CD14-positive monocyte (primary cell): ENCODE measurements at regions not wholly inside any gene's neighbourhood (a gene's known extent, or its start where the extent isn't known, plus 50 kb on each side); places are given as distances from the start of the nearest gene placed in this dataset.
A peak's percentile ranks its signal among the peaks of the same experiment; 100 is the strongest.

ENCODE experiments used
- DNase-seq, 3 donors: peaks; one replicate each; pipeline ENCODE4 v3.0.0-alpha.2; 2011 to 2022
- H2AFZ ChIP-seq: 2 replicates; pipeline ENCODE4 v1.6.0; 2012; ENCODE audit warnings: mild to moderate bottlenecking, low read depth, low read length, inconsistent platforms; ENCODE audit not compliant: insufficient read depth, poor library complexity, severe bottlenecking
- H3K27ac ChIP-seq, 2 donors: 1 replicate in 1 of 2; 2 replicates in 1 of 2; pipeline ENCODE4 v1.5.1; 2012 to 2013; ENCODE audit warnings: low read length in 2 of 2, control low read depth in 1 of 2, inconsistent platforms in 1 of 2, low read depth in 1 of 2, mild to moderate bottlenecking in 1 of 2
- H3K27me3 ChIP-seq, 2 donors: one replicate each; pipeline versions ENCODE4 v1.6.0 to v1.6.1; 2011 to 2013; ENCODE audit warnings: low read length in 2 of 2; ENCODE audit not compliant: control insufficient read depth in 2 of 2, insufficient read depth in 2 of 2
- H3K36me3 ChIP-seq, 2 donors: replicated peaks in 1 of 2; 1 replicate in 1 of 2; 2 replicates in 1 of 2; pipeline versions ENCODE4 v1.5.1 to v1.6.1; 2012 to 2013; ENCODE audit warnings: low read length in 2 of 2, control low read depth in 1 of 2, inconsistent platforms in 1 of 2, mild to moderate bottlenecking in 1 of 2; ENCODE audit not compliant: insufficient read depth in 2 of 2, control insufficient read depth in 1 of 2
- H3K4me1 ChIP-seq, 2 donors: 1 replicate in 1 of 2; 2 replicates in 1 of 2; pipeline versions ENCODE4 v1.5.1 to v1.6.1; 2012 to 2013; ENCODE audit warnings: low read length in 2 of 2, control low read depth in 1 of 2, inconsistent platforms in 1 of 2, mild to moderate bottlenecking in 1 of 2, moderate library complexity in 1 of 2; ENCODE audit not compliant: insufficient read depth in 2 of 2, control insufficient read depth in 1 of 2
- H3K4me2 ChIP-seq: replicated peaks from 2 replicates; pipeline ENCODE3; 2012; ENCODE audit warnings: low read length, moderate library complexity, mild to moderate bottlenecking; ENCODE audit not compliant: poor library complexity, severe bottlenecking; ENCODE audit errors: extremely low read depth
- H3K4me3 ChIP-seq, 3 experiments: fragments of 200-600 bp in 1 of 3; sonication (generic) in 1 of 3; replicated peaks in 1 of 3; 1 replicate in 2 of 3; 2 replicates in 1 of 3; pipeline ENCODE4 v1.5.1; 2011 to 2013; ENCODE audit warnings: low read length in 3 of 3, mild to moderate bottlenecking in 3 of 3, control low read depth in 2 of 3, low read depth in 2 of 3, inconsistent platforms in 1 of 3, moderate library complexity in 1 of 3
- H3K79me2 ChIP-seq: 2 replicates; pipeline ENCODE4 v1.6.0; 2012; ENCODE audit warnings: mild to moderate bottlenecking, control low read depth, inconsistent platforms, low read length, moderate library complexity; ENCODE audit not compliant: insufficient read depth
- H3K9ac ChIP-seq: 2 replicates; pipeline ENCODE4 v1.6.0; 2017; ENCODE audit warnings: low read length, mild to moderate bottlenecking; ENCODE audit not compliant: insufficient read depth, poor library complexity, severe bottlenecking
- H3K9me3 ChIP-seq, 2 donors: replicated peaks in 1 of 2; 1 replicate in 1 of 2; 2 replicates in 1 of 2; pipeline versions ENCODE4 v1.5.1 to v1.6.1; 2012 to 2013; ENCODE audit warnings: low read length in 2 of 2, control low read depth in 1 of 2; ENCODE audit not compliant: control insufficient read depth in 1 of 2, insufficient read depth in 1 of 2
- H4K20me1 ChIP-seq: 2 replicates; pipeline ENCODE4 v1.6.0; 2012; ENCODE audit warnings: mild to moderate bottlenecking, low read length, control low read depth, moderate library complexity; ENCODE audit not compliant: insufficient read depth
- H3K27ac Mint-ChIP-seq, 7 donors: one replicate each; pipeline ENCODE4 v1.8.0; 2020; ENCODE audit warnings: mild to moderate bottlenecking in 7 of 7, mixed read lengths in 7 of 7, moderate library complexity in 6 of 7, inconsistent platforms in 2 of 7
- H3K27me3 Mint-ChIP-seq, 3 donors: one replicate each; pipeline ENCODE4 v1.8.0; 2021 to 2022; ENCODE audit warnings: low read depth in 3 of 3, mild to moderate bottlenecking in 3 of 3, mixed read lengths in 3 of 3, moderate library complexity in 3 of 3, inconsistent platforms in 1 of 3
- H3K36me3 Mint-ChIP-seq, 2 donors: one replicate each; pipeline ENCODE4 v1.8.0; 2020; ENCODE audit warnings: mixed read lengths in 2 of 2, inconsistent platforms in 1 of 2, mild to moderate bottlenecking in 1 of 2
- H3K4me1 Mint-ChIP-seq: one replicate; pipeline ENCODE4 v1.8.0; 2020; ENCODE audit warnings: mild to moderate bottlenecking, mixed read lengths
- H3K4me3 Mint-ChIP-seq, 2 donors: one replicate each; pipeline ENCODE4 v1.8.0; 2020; ENCODE audit warnings: mild to moderate bottlenecking in 2 of 2, mixed read lengths in 2 of 2, moderate library complexity in 1 of 2
- H3K9me3 Mint-ChIP-seq, 7 donors: one replicate each; pipeline ENCODE4 v1.8.0; 2020 to 2022; ENCODE audit warnings: mixed read lengths in 7 of 7, mild to moderate bottlenecking in 6 of 7, moderate library complexity in 6 of 7, inconsistent platforms in 2 of 7
- WGBS: methylation state at CpG from one replicate; pipeline ENCODE4 v1.1.5; 2013; ENCODE audit warnings: missing lambda C conversion rate; ENCODE audit not compliant: insufficient coverage; 5-methylcytosine and 5-hydroxymethylcytosine counted together
- intact Hi-C, 2 donors: fragments of 100-400 bp; cut with micrococcal nuclease; formaldehyde crosslinking; loops; one replicate each; pipeline versions ENCODE4 v1.15.0 to v1.15.1; 2023
- TF ChIP-seq, protein P1 (sequence below): fragments of 200-600 bp; IDR thresholded peaks from one replicate; pipeline ENCODE4 v1.8.0; 2022; ENCODE audit warnings: antibody characterized with exemption, mild to moderate bottlenecking

DNA sequence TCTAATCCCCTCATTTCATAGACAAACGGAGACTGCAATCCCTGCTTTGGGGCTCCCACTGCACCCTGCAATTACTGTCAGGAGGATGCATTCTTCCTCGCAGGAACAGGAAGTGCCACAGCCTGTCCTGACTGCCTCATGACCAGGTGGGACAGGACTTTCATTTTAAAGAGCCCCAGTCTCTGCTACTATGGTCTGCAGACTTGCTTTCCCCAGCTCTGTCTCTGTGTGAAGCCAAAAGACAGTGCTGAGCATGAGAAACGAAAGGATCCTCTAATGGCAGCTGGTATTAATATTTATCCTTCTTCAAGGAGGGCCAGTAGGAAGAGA, 60.0 kb upstream of the PNMA1 start:
- Mint-ChIP-seq H3K27me3 (peaks cover 0 to 4% (median 2%) of the 10 kb centered on the region in 3 donors), H3K4me1 (peaks cover 77% of the 10 kb centered on the region), H3K27ac (peak overlapping the region in 4 of 7 donors; percentile 61 to 71 (median 67)), H3K36me3 (peaks cover 4 to 29% of the 10 kb centered on the region in 2 donors), H3K9me3 (no peaks in the 10 kb centered on the region), H3K4me3 (no peak overlapping the region)
- peaks cover 100% of the 10 kb centered on the region for H3K79me2 ChIP-seq
- intact Hi-C loops, result no loop called here
- no peak overlapping the region for H3K9ac ChIP-seq
- H3K9me3 ChIP-seq, result no peaks in the 10 kb centered on the region
- no peaks in the 10 kb centered on the region for H3K27me3 ChIP-seq
- H3K4me1 ChIP-seq, result peaks cover 56 to 68% of the 10 kb centered on the region in 2 donors
- no peaks in the 10 kb centered on the region for H3K36me3 ChIP-seq
- WGBS, result 50% methylated on average over 2 of the region's 3 CpGs
- no peak overlapping the region for H3K4me2 ChIP-seq
- no peak overlapping the region for H3K4me3 ChIP-seq
- no peak overlapping the region for H2AFZ ChIP-seq
- peaks cover 100% of the 10 kb centered on the region for H4K20me1 ChIP-seq
- DNase-seq, result no peak
- TF ChIP-seq, protein P1, sequence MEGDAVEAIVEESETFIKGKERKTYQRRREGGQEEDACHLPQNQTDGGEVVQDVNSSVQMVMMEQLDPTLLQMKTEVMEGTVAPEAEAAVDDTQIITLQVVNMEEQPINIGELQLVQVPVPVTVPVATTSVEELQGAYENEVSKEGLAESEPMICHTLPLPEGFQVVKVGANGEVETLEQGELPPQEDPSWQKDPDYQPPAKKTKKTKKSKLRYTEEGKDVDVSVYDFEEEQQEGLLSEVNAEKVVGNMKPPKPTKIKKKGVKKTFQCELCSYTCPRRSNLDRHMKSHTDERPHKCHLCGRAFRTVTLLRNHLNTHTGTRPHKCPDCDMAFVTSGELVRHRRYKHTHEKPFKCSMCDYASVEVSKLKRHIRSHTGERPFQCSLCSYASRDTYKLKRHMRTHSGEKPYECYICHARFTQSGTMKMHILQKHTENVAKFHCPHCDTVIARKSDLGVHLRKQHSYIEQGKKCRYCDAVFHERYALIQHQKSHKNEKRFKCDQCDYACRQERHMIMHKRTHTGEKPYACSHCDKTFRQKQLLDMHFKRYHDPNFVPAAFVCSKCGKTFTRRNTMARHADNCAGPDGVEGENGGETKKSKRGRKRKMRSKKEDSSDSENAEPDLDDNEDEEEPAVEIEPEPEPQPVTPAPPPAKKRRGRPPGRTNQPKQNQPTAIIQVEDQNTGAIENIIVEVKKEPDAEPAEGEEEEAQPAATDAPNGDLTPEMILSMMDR, result no peak
- H3K27ac ChIP-seq, result peak overlapping the region in 1 of 2 donors; percentile 43

DNA sequence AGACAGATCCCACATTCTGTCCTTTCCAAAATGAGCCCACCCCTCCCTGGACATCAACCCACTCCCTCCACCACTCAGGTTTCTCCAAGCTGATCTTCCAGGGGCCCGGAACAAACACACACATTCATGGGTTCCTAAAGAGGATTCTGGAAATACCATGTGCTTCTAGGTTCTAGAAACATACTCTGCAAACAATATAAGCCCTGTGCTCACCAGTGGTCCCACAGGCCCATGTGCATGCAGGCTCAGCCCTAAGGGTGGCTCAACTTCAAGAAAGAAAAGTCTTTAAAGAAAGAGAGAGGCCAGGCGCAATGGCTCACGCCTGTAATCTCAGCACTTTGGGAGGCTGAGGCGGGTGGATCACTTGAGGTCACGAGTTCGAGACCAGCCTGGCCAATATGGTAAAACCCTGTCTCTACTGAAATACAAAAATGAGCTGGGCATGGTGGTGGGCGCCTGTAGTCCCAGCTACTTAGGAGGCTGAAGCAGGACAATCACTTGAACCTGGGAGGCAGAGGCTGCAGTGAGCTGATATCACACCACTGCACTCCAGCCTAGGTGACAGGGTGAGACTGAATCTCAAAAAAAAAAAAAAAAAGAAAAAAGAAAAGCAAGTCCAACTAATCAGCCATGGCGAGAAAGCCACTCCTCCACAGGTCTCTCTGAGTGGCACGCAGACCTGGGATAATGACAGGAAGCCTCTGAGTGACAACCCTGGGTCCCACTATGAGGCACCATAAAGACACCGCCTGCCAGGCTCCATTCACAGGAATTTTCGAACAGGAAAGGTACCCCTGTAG, 59.5 kb upstream of the PNMA1 start:
- Histone ChIP-seq H3K4me2 (no peak overlapping the region), H3K27ac (peak overlapping the region in 1 of 2 donors; percentile 43), H3K79me2 (peaks cover 100% of the 10 kb centered on the region), H2AFZ (no peak overlapping the region), H3K27me3 (no peaks in the 10 kb centered on the region), H3K4me3 (no peak overlapping the region), H4K20me1 (peaks cover 100% of the 10 kb centered on the region), H3K4me1 (peaks cover 51 to 66% of the 10 kb centered on the region in 2 donors), H3K9ac (no peak overlapping the region), H3K9me3 (no peaks in the 10 kb centered on the region), H3K36me3 (no peaks in the 10 kb centered on the region)
- intact Hi-C loops, result no loop called here
- 98% methylated on average over 8 of the region's 11 CpGs for WGBS
- Mint-ChIP-seq H3K27me3 (peaks cover 0 to 4% (median 2%) of the 10 kb centered on the region in 3 donors), H3K27ac (peak overlapping the region in 3 of 7 donors; percentile 10 to 66 (median 35)), H3K9me3 (no peaks in the 10 kb centered on the region), H3K4me3 (no peak overlapping the region), H3K36me3 (peaks cover 4 to 29% of the 10 kb centered on the region in 2 donors), H3K4me1 (peaks cover 75% of the 10 kb centered on the region)
- TF ChIP-seq, protein P1, result no peak
- DNase-seq, result no peak
